Prostate gland (tissue), 2 donors: ENCODE measurements at regions not wholly inside any gene's neighbourhood (a gene's known extent, or its start where the extent isn't known, plus 50 kb on each side); places are given as distances from the start of the nearest gene placed in this dataset.

Experiments used
- DNase-seq: peaks from one replicate; pipeline ENCODE4 v3.0.0-alpha.2; 2019; ENCODE audit warnings: low spot score
- H3K27ac ChIP-seq, 2 donors: fragments of 200-600 bp; sonication (generic); 2 replicates each; pipeline ENCODE4 v1.5.1; 2017 to 2019
- H3K27me3 ChIP-seq: fragments of 200-600 bp; sonication (generic); replicated peaks from 2 replicates; pipeline ENCODE4 v1.5.1; 2019; ENCODE audit not compliant: insufficient read depth
- H3K36me3 ChIP-seq, 2 donors: fragments of 200-600 bp; sonication (generic); 1 replicate in 1 of 2; 2 replicates in 1 of 2; pipeline versions ENCODE4 v1.5.1 to v1.8.1; 2017 to 2019
- H3K4me1 ChIP-seq: fragments of 200-600 bp; sonication (generic); replicated peaks from 2 replicates; pipeline ENCODE4 v1.5.1; 2019
- H3K4me3 ChIP-seq, 2 donors: fragments of 200-600 bp; sonication (generic); 2 replicates each; pipeline ENCODE4 v1.5.1; 2017 to 2019
- H3K9me3 ChIP-seq: fragments of 200-600 bp; sonication (generic); 2 replicates; pipeline ENCODE4 v1.5.1; 2017
- CTCF ChIP-seq, 4 experiments: fragments of 200-600 bp in 2 of 4; fragments of 450-650 bp in 2 of 4; sonication (generic) in 2 of 4; IDR thresholded peaks; 1 replicate in 3 of 4; 2 replicates in 1 of 4; pipeline ENCODE4 v1.5.1; 2016 to 2019; ENCODE audit warnings: antibody characterized with exemption in 4 of 4, mild to moderate bottlenecking in 2 of 4, moderate library complexity in 2 of 4
- POLR2A ChIP-seq: fragments of 450-650 bp; IDR thresholded peaks from one replicate; pipeline ENCODE4 v1.6.1; 2016; ENCODE audit warnings: antibody characterized with exemption, mild to moderate bottlenecking
- POLR2AphosphoS5 ChIP-seq: sonication (generic); formaldehyde crosslinking; IDR thresholded peaks from one replicate; pipeline ENCODE4 v1.6.1; 2017; ENCODE audit warnings: antibody characterized with exemption
- WGBS: methylation state at CpG from one replicate; pipeline ENCODE4 v1.1.5; 2018; 5-methylcytosine and 5-hydroxymethylcytosine counted together
- intact Hi-C: fragments of 100-400 bp; cut with DNase I; formaldehyde crosslinking; loops from one replicate; pipeline ENCODE4 v1.14.2; 2022

DNA sequence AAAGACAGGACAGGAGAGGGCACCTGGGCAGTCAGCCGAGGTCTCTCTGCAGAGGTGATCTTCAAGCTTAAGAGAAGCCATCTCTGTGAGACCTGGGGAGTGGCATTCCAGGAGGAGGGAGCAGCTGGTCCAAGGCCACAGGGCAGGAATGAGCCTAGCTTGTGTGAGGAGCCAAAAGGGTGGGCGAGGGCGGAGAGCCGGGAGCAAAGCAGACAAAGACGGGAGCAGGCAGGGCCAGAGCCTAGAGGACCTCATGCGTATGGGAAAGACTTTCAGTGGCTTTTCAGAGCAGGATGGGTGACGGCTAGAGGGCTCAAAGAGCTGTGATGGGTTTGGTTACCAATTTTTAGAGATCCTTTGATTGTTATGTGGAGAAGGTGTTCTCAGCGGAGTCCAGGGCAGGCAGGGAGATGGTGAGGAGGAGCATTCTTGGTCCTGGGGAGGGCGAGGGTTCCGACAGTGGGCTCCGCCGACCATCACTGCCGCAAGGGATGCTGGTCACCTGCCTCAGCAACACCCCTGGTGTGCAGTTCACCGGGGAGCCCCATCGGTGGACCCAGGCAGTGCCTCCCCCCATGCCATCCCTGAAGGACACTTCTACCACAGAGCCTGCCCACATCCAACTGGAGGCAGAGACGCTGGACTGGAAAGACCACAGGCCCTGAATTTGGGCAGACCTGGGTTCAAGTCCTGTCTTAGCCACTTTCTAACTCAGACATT, 122.9 kb upstream of the IRF2BP2 start:
- H3K27me3 ChIP-seq, result no peaks in the 10 kb centered on the region
- no peaks in the 10 kb centered on the region for H3K9me3 ChIP-seq
- no peak for DNase-seq
- intact Hi-C loops, result no loop called here
- no peaks in the 10 kb centered on the region for H3K4me1 ChIP-seq
- H3K36me3 ChIP-seq, result no peaks in the 10 kb centered on the region
- WGBS, result 96% methylated on average over 16 of the region's 16 CpGs
- H3K27ac ChIP-seq, result no peak overlapping the region
- no peak for TF ChIP-seq POLR2A
- no peak for TF ChIP-seq POLR2AphosphoS5
- no peak for TF ChIP-seq CTCF (IDR thresholded peaks at IDR 0.05)
- no peak overlapping the region for H3K4me3 ChIP-seq

- Histone ChIP-seq H3K9me3 (no peaks in the 10 kb centered on the region), H3K4me1 (peaks cover 4% of the 10 kb centered on the region), H3K36me3 (no peaks in the 10 kb centered on the region), H3K4me3 (no peak overlapping the region), H3K27ac (no peak overlapping the region), H3K27me3 (no peaks in the 10 kb centered on the region)
- no peak for DNase-seq
- TF ChIP-seq POLR2AphosphoS5 (no peak), CTCF (IDR thresholded peaks at IDR 0.05) (no peak), POLR2A (no peak)
- 97% methylated on average over 9 of the region's 9 CpGs for WGBS
- intact Hi-C loops, result no loop called here
Measured at GRCh38 chr1:234732260-234732659, 122.3 kb upstream of the IRF2BP2 start.

DNA sequence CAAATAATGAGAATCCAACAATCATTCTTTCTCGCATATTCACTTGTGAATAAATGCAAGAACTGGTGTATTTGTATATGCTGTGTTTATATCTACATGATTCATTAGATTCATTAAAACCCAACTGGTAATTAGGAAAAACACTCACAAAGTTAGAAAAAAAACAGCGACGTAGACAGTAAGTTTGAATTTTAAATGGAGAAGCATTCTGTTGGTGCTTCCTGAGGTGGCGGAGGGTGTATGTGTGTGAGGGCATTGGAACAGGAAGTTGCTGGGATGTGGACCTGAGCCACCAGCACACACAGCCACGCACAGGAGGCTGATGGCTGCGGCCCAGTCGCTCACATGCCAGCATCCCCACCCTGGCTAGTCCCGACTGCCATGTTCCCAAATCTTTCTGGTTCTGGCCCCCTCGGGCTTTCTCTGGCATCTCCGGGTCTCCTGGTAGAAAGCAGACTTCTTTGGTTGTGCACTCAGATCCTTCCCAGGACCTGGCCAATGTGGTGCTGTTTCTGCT, 121.6 kb upstream of the IRF2BP2 start:
- intact Hi-C loops, result no loop called here
- peaks cover 9% of the 10 kb centered on the region for H3K4me1 ChIP-seq
- no peaks in the 10 kb centered on the region for H3K36me3 ChIP-seq
- no peak overlapping the region for H3K4me3 ChIP-seq
- no peak for TF ChIP-seq POLR2A
- TF ChIP-seq POLR2AphosphoS5, result no peak
- no peak for TF ChIP-seq CTCF (IDR thresholded peaks at IDR 0.05)
- no peak overlapping the region for H3K27ac ChIP-seq
- no peaks in the 10 kb centered on the region for H3K9me3 ChIP-seq
- no peak for DNase-seq
- WGBS, result 79% methylated on average over 10 of the region's 10 CpGs
- H3K27me3 ChIP-seq, result no peaks in the 10 kb centered on the region

DNA sequence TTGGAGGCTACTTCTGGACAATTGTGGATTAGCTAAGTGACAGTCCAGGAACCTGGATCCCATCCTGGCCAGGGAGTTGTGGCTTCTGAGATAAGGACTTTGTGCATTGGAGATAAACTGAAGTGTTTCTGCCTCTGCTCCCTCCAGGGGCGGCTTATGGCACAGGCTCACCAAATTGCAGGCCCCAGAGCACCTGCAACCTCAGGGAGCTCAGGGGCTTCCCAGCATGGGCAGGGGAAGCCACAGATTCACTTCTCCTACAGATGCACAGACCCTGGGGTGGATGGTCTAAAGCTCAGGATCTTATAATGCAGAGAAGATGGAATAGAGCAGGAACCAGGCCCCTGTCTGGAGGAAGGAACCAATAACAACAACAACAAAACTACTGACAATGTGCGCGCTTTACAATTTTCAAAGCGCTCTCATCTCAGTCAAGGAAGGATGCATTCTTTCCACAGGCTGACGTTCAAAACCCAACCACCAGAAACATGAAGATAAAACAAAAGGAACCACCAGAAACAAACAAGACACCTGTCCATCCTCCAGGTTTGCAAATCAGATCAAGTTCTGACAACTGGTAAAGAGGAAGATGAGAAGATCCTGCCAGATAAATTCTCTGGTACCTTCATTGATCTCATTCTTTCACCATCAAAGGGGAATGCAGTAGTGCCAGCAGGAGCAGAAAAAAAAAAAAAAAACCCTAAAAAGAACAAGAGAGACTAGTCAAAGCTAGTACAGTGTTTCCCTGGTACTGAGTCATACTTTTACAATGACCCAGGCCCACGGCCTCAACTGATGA, 121.0 kb upstream of the IRF2BP2 start:
- 77% methylated on average over 6 of the region's 6 CpGs for WGBS
- H3K4me1 ChIP-seq, result peaks cover 14% of the 10 kb centered on the region
- no peak for DNase-seq
- H3K27ac ChIP-seq, result no peak overlapping the region
- H3K9me3 ChIP-seq, result no peaks in the 10 kb centered on the region
- H3K27me3 ChIP-seq, result no peaks in the 10 kb centered on the region
- no peak for TF ChIP-seq POLR2AphosphoS5
- no peak for TF ChIP-seq POLR2A
- no peak for TF ChIP-seq CTCF (IDR thresholded peaks at IDR 0.05)
- H3K36me3 ChIP-seq, result no peaks in the 10 kb centered on the region
- intact Hi-C loops, result no loop called here
- H3K4me3 ChIP-seq, result no peak overlapping the region
